Uterus (tissue), 3 donors: ENCODE measurements at regions not wholly inside any gene's neighbourhood (a gene's known extent, or its start where the extent isn't known, plus 50 kb on each side); places are given as distances from the start of the nearest gene placed in this dataset.

Experiments used
- DNase-seq, 2 donors: peaks; one replicate each; pipeline ENCODE4 v3.0.0-alpha.2; 2019 to 2020
- H3K27ac ChIP-seq, 2 donors: fragments of 200-600 bp; sonication (generic); 1 replicate in 1 of 2; 2 replicates in 1 of 2; pipeline ENCODE4 v1.5.1; 2016 to 2018
- H3K27me3 ChIP-seq, 2 donors: fragments of 200-600 bp; sonication (generic); one replicate each; pipeline ENCODE4 v1.5.1; 2018 to 2019; ENCODE audit warnings: control low read depth in 1 of 2
- H3K36me3 ChIP-seq, 2 donors: fragments of 200-600 bp; sonication (generic); one replicate each; pipeline ENCODE4 v1.5.1; 2019; ENCODE audit warnings: control low read depth in 1 of 2
- H3K4me1 ChIP-seq, 2 donors: fragments of 200-600 bp; sonication (generic); one replicate each; pipeline ENCODE4 v1.5.1; 2018 to 2019; ENCODE audit warnings: control low read depth in 1 of 2
- H3K4me3 ChIP-seq, 2 donors: fragments of 200-600 bp; sonication (generic); 1 replicate in 1 of 2; 2 replicates in 1 of 2; pipeline ENCODE4 v1.5.1; 2018 to 2019; ENCODE audit warnings: mild to moderate bottlenecking in 1 of 2
- H3K9me3 ChIP-seq, 2 donors: fragments of 200-600 bp; sonication (generic); one replicate each; pipeline ENCODE4 v1.5.1; 2019; ENCODE audit warnings: control low read depth in 1 of 2
- POLR2A ChIP-seq, 2 donors: fragments of 450-650 bp; IDR thresholded peaks; one replicate each; pipeline ENCODE4 v1.6.1; 2016; ENCODE audit warnings: antibody characterized with exemption in 2 of 2, mild to moderate bottlenecking in 1 of 2, moderate library complexity in 1 of 2
- intact Hi-C: fragments of 100-400 bp; cut with DNase I; formaldehyde crosslinking; loops from one replicate; pipeline ENCODE4 v1.15.1; 2023; ENCODE audit warnings: low total_unique reads
- TF ChIP-seq, protein P1 (sequence below), 4 experiments: fragments of 200-600 bp in 2 of 4; fragments of 450-650 bp in 2 of 4; sonication (generic) in 2 of 4; IDR thresholded peaks; one replicate each; pipeline ENCODE4 v1.5.1; 2016 to 2019; ENCODE audit warnings: antibody characterized with exemption in 4 of 4, mild to moderate bottlenecking in 2 of 4, moderate library complexity in 1 of 4
- donor health status: DM: yes; HTN: yes; CAD: no.

DNA sequence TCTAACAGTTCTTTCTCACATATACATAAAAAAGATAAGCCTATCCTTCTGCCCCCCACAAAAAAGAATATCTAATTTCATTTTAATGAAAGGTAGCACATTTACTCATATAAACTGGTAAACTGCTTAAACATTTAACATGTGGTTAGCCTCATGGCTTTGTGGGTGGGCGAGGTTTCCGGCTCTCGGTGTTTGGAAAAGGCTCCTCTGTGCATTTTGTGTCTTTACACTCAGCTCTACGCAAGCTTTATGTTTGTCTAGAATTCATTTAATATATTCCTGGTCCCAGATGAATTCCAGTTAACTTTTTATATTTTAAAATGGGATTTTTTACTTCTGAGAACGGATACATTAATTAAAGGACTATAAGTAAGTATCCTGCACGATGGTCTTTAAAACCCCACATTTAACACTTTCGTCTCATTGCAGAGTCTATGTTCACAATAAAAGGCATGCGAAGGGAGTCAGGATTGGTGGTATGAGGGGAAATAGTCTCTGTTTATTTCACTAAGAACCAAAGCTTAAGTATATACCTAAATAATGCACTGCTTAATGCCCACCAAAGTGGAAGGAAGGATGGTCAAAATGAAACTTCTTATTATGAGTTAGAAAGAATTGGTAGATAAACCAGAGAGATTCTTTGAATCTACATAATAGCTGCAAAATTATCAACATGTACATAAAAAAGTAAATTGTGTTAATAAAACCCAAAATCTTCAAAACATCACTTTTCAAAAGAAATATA, 197.2 kb downstream of the CRPPA start:
- DNase-seq: no peak
- TF ChIP-seq, protein P1, sequence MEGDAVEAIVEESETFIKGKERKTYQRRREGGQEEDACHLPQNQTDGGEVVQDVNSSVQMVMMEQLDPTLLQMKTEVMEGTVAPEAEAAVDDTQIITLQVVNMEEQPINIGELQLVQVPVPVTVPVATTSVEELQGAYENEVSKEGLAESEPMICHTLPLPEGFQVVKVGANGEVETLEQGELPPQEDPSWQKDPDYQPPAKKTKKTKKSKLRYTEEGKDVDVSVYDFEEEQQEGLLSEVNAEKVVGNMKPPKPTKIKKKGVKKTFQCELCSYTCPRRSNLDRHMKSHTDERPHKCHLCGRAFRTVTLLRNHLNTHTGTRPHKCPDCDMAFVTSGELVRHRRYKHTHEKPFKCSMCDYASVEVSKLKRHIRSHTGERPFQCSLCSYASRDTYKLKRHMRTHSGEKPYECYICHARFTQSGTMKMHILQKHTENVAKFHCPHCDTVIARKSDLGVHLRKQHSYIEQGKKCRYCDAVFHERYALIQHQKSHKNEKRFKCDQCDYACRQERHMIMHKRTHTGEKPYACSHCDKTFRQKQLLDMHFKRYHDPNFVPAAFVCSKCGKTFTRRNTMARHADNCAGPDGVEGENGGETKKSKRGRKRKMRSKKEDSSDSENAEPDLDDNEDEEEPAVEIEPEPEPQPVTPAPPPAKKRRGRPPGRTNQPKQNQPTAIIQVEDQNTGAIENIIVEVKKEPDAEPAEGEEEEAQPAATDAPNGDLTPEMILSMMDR (IDR thresholded peaks at IDR 0.05): no peak
- TF ChIP-seq POLR2A (IDR thresholded peaks at IDR 0.05): no peak

GRCh38 chr7:16212610-16213009, 208.7 kb downstream of the CRPPA start:
- no peak overlapping the region for H3K27ac ChIP-seq
- no peaks in the 10 kb centered on the region for H3K4me1 ChIP-seq
- no peak overlapping the region for H3K4me3 ChIP-seq
- no peak for DNase-seq
- intact Hi-C loops: no loop called here
- TF ChIP-seq POLR2A (IDR thresholded peaks at IDR 0.05): no peak
- TF ChIP-seq, protein P1 (IDR thresholded peaks at IDR 0.05): no peak
- peaks cover 0 to 2% of the 10 kb centered on the region in 2 donors for H3K9me3 ChIP-seq
- H3K27me3 ChIP-seq: no peaks in the 10 kb centered on the region
- no peaks in the 10 kb centered on the region for H3K36me3 ChIP-seq

More for the DNA sequence above, 197.2 kb downstream of the CRPPA start:
- Histone ChIP-seq H3K27me3 (no peaks in the 10 kb centered on the region), H3K4me1 (no peaks in the 10 kb centered on the region), H3K27ac (no peak overlapping the region), H3K4me3 (no peak overlapping the region), H3K36me3 (peaks cover 0 to 3% of the 10 kb centered on the region in 2 donors), H3K9me3 (peaks cover 0 to 2% of the 10 kb centered on the region in 2 donors)
- intact Hi-C loops: no loop called here

DNA sequence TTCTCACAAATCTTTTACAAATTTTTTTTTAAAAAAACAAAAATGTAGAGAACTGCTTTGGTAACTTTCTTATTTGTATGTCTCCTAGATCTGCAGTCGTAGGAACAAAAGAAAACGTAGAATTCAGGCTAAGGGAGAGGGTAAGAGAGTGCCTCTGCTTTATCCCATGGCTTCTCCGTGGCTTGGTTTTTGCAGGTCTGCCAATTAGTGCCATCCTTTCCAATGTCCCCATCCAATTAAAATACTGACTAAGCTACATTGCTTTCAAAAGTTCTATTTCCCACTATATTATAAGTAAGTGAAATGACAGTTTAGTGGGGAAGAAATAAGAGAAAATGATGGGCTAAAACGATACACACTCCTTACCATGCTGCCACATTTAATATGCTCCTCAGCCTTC, 209.3 kb downstream of the CRPPA start:
- Histone ChIP-seq H3K4me3 (no peak overlapping the region), H3K36me3 (no peaks in the 10 kb centered on the region), H3K4me1 (no peaks in the 10 kb centered on the region), H3K27ac (no peak overlapping the region), H3K9me3 (peaks cover 0 to 2% of the 10 kb centered on the region in 2 donors), H3K27me3 (no peaks in the 10 kb centered on the region)
- TF ChIP-seq, protein P1 (IDR thresholded peaks at IDR 0.05): no peak
- TF ChIP-seq POLR2A (IDR thresholded peaks at IDR 0.05): no peak
- intact Hi-C loops: no loop called here
- DNase-seq: no peak

DNA sequence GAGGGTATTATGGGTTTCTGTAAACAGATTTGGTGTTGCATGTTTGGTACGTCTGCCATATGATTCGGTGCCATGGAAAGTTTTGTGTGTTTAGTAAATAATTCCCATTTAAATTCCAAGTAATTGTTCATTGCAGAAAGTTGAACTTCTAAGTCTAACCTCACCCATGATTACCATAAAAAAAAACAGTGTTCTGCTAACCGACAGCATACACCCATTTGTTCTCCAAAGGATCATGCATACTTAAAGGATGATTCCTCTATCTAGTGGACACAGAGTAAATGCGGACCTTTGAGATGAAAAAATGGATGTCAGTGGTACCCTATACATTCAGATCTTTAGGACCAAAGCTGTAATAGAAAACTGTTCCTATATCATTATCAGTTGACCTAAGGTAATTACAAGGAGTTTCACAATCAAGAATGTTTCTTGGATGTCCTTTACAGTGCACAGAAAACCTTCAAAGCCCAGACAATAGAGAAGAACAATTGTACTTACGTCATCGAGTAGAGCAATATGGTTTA, 209.9 kb downstream of the CRPPA start:
- Histone ChIP-seq H3K4me1 (no peaks in the 10 kb centered on the region), H3K4me3 (no peak overlapping the region), H3K27me3 (no peaks in the 10 kb centered on the region), H3K36me3 (no peaks in the 10 kb centered on the region), H3K9me3 (peaks cover 0 to 2% of the 10 kb centered on the region in 2 donors), H3K27ac (no peak overlapping the region)
- no peak for DNase-seq
- intact Hi-C loops: no loop called here
- no peak for TF ChIP-seq POLR2A (IDR thresholded peaks at IDR 0.05)
- TF ChIP-seq, protein P1 (IDR thresholded peaks at IDR 0.05): no peak

GRCh38 chr7:16210171-16210570, 211.2 kb downstream of the CRPPA start:
- Histone ChIP-seq H3K4me3 (no peak overlapping the region), H3K27me3 (no peaks in the 10 kb centered on the region), H3K4me1 (no peaks in the 10 kb centered on the region), H3K9me3 (peaks cover 0 to 2% of the 10 kb centered on the region in 2 donors), H3K27ac (no peak overlapping the region), H3K36me3 (no peaks in the 10 kb centered on the region)
- intact Hi-C loops: no loop called here
- no peak for TF ChIP-seq POLR2A (IDR thresholded peaks at IDR 0.05)
- TF ChIP-seq, protein P1 (IDR thresholded peaks at IDR 0.05): no peak
- DNase-seq: no peak
